Ascending aorta (tissue), 2 donors: ENCODE measurements at regions not wholly inside any gene's neighbourhood (a gene's known extent, or its start where the extent isn't known, plus 50 kb on each side); places are given as distances from the start of the nearest gene placed in this dataset.

ENCODE experiments used
- DNase-seq, 2 donors: peaks; one replicate each; pipeline ENCODE4 v3.0.0-alpha.2; 2019; ENCODE audit warnings: low spot score in 2 of 2
- H3K27ac ChIP-seq, 2 donors: fragments of 200-600 bp; sonication (generic); one replicate each; pipeline ENCODE4 v1.5.1; 2016 to 2017; ENCODE audit warnings: mild to moderate bottlenecking in 1 of 2
- H3K27me3 ChIP-seq: fragments of 200-600 bp; sonication (generic); one replicate; pipeline ENCODE4 v1.5.1; 2017
- H3K36me3 ChIP-seq, 2 donors: fragments of 200-600 bp; sonication (generic); one replicate each; pipeline ENCODE4 v1.5.1; 2016
- H3K4me1 ChIP-seq, 2 donors: fragments of 200-600 bp; sonication (generic); one replicate each; pipeline ENCODE4 v1.5.1; 2016 to 2017; ENCODE audit warnings: mild to moderate bottlenecking in 1 of 2
- H3K4me3 ChIP-seq, 2 donors: fragments of 200-600 bp; sonication (generic); one replicate each; pipeline ENCODE4 v1.5.1; 2016 to 2017; ENCODE audit warnings: mild to moderate bottlenecking in 1 of 2
- H3K9me3 ChIP-seq, 2 donors: fragments of 200-600 bp; sonication (generic); one replicate each; pipeline ENCODE4 v1.5.1; 2016
- CTCF ChIP-seq, 3 experiments: fragments of 200-600 bp in 2 of 3; fragments of 450-650 bp in 1 of 3; sonication (generic) in 2 of 3; IDR thresholded peaks; one replicate each; pipeline ENCODE4 v1.5.1; 2016 to 2019; ENCODE audit warnings: antibody characterized with exemption in 3 of 3, mild to moderate bottlenecking in 1 of 3, moderate library complexity in 1 of 3
- intact Hi-C: fragments of 100-400 bp; cut with DNase I; formaldehyde crosslinking; loops from one replicate; pipeline ENCODE4 v1.15.1; 2023

GRCh38 chr12:94062796-94063635 lies 85.4 kb upstream of the PLXNC1 start:
- Histone ChIP-seq H3K4me3 (no peak overlapping the region), H3K4me1 (no peaks in the 10 kb centered on the region), H3K27me3 (no peaks in the 10 kb centered on the region), H3K36me3 (no peaks in the 10 kb centered on the region), H3K9me3 (no peaks in the 10 kb centered on the region), H3K27ac (no peak overlapping the region)
- DNase-seq: no peak
- TF ChIP-seq CTCF (IDR thresholded peaks at IDR 0.05): no peak
- intact Hi-C loops: no loop called here

- Histone ChIP-seq H3K27me3 (no peaks in the 10 kb centered on the region), H3K9me3 (no peaks in the 10 kb centered on the region), H3K4me1 (peaks cover 0 to 11% of the 10 kb centered on the region in 2 donors), H3K36me3 (no peaks in the 10 kb centered on the region), H3K4me3 (no peak overlapping the region), H3K27ac (no peak overlapping the region)
- DNase-seq: no peak
- TF ChIP-seq CTCF (IDR thresholded peaks at IDR 0.05): no peak
- intact Hi-C loops: loop anchor here (5.0 to 10.0 kb wide), 3 partner anchors 78 to 766 kb away; no protein-coding TSS in a partner anchor
These were observed 77.9 kb upstream of the PLXNC1 start for GRCh38 chr12:94070520-94070919.

GRCh38 chr12:94071258-94071657 lies 77.1 kb upstream of the PLXNC1 start:
- intact Hi-C loops: loop anchor here (5.0 to 10.0 kb wide), 3 partner anchors 79 to 766 kb away; no protein-coding TSS in a partner anchor
- DNase-seq: no peak
- Histone ChIP-seq H3K9me3 (no peaks in the 10 kb centered on the region), H3K27me3 (no peaks in the 10 kb centered on the region), H3K4me1 (peaks cover 0 to 16% of the 10 kb centered on the region in 2 donors), H3K4me3 (no peak overlapping the region), H3K27ac (no peak overlapping the region), H3K36me3 (no peaks in the 10 kb centered on the region)
- no peak for TF ChIP-seq CTCF (IDR thresholded peaks at IDR 0.05)

- intact Hi-C loops: loop anchor here (1.0 to 10.0 kb wide), 10 partner anchors 17 to 769 kb away; no protein-coding TSS in a partner anchor
- no peaks in the 10 kb centered on the region for H3K27me3 ChIP-seq
- peaks cover 0 to 19% of the 10 kb centered on the region in 2 donors for H3K4me1 ChIP-seq
- no peaks in the 10 kb centered on the region for H3K36me3 ChIP-seq
- no peak for TF ChIP-seq CTCF (IDR thresholded peaks at IDR 0.05)
- H3K9me3 ChIP-seq: no peaks in the 10 kb centered on the region
- H3K4me3 ChIP-seq: no peak overlapping the region
- peak; percentile 78 to 89 for DNase-seq
- peak overlapping the region; percentile 89 to 94 for H3K27ac ChIP-seq
These were observed 74.8 kb upstream of the PLXNC1 start for GRCh38 chr12:94073441-94074051.

GRCh38 chr12:94074216-94074979 lies 74.0 kb upstream of the PLXNC1 start:
- no peaks in the 10 kb centered on the region for H3K36me3 ChIP-seq
- H3K27ac ChIP-seq: peak overlapping the region; percentile 89 to 94
- H3K4me1 ChIP-seq: peaks cover 0 to 19% of the 10 kb centered on the region in 2 donors
- H3K4me3 ChIP-seq: peak overlapping the region in 1 of 2 donors; percentile 39
- TF ChIP-seq CTCF (IDR thresholded peaks at IDR 0.05): peak in 1 of 3 experiments; percentile 17
- DNase-seq: peak; percentile 36 to 92
- no peaks in the 10 kb centered on the region for H3K9me3 ChIP-seq
- no peaks in the 10 kb centered on the region for H3K27me3 ChIP-seq
- intact Hi-C loops: loop anchor here (1.0 to 10.0 kb wide), 10 partner anchors 18 to 770 kb away; no protein-coding TSS in a partner anchor
